ENCODE measurements at regions not wholly inside any gene's neighbourhood (a gene's known extent, or its start where the extent isn't known, plus 50 kb on each side); places are given as distances from the start of the nearest gene placed in this dataset.

DNA sequence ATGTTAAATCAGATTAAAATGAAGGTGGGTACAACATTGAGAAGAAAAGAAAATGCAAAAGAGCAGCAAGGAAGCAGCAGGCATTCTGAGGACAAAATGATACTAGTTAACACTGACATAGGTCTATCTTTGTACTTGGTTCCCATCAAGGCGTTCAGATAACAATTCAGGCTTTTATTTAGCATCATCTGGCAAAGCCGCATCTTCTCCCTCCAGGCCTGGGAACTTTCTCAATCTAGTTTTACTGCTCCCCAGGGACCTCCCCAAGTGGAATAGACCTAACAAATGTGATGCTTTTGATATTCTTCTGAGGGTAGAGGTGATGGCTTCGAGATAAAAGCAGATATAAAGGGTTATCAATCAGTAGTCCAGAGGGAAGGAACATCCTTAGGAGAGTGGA, 130.6 kb downstream of the C3orf38 start (continued):
- no peak for TF ChIP-seq ZNF331 (CRISPR knock-in tag; IDR thresholded peaks at IDR 0.05; ENCODE audit: low read depth)
- TF ChIP-seq NANOG (IDR thresholded peaks at IDR 0.05; ENCODE audit: borderline replicate concordance), result no peak
- TF ChIP-seq, protein P1, sequence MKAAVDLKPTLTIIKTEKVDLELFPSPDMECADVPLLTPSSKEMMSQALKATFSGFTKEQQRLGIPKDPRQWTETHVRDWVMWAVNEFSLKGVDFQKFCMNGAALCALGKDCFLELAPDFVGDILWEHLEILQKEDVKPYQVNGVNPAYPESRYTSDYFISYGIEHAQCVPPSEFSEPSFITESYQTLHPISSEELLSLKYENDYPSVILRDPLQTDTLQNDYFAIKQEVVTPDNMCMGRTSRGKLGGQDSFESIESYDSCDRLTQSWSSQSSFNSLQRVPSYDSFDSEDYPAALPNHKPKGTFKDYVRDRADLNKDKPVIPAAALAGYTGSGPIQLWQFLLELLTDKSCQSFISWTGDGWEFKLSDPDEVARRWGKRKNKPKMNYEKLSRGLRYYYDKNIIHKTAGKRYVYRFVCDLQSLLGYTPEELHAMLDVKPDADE (IDR thresholded peaks at IDR 0.05), result no peak
- no peak for TF ChIP-seq CREB1 (CRISPR knock-in tag; IDR thresholded peaks at IDR 0.05; ENCODE audit: low read depth)
- TF ChIP-seq, protein P2, sequence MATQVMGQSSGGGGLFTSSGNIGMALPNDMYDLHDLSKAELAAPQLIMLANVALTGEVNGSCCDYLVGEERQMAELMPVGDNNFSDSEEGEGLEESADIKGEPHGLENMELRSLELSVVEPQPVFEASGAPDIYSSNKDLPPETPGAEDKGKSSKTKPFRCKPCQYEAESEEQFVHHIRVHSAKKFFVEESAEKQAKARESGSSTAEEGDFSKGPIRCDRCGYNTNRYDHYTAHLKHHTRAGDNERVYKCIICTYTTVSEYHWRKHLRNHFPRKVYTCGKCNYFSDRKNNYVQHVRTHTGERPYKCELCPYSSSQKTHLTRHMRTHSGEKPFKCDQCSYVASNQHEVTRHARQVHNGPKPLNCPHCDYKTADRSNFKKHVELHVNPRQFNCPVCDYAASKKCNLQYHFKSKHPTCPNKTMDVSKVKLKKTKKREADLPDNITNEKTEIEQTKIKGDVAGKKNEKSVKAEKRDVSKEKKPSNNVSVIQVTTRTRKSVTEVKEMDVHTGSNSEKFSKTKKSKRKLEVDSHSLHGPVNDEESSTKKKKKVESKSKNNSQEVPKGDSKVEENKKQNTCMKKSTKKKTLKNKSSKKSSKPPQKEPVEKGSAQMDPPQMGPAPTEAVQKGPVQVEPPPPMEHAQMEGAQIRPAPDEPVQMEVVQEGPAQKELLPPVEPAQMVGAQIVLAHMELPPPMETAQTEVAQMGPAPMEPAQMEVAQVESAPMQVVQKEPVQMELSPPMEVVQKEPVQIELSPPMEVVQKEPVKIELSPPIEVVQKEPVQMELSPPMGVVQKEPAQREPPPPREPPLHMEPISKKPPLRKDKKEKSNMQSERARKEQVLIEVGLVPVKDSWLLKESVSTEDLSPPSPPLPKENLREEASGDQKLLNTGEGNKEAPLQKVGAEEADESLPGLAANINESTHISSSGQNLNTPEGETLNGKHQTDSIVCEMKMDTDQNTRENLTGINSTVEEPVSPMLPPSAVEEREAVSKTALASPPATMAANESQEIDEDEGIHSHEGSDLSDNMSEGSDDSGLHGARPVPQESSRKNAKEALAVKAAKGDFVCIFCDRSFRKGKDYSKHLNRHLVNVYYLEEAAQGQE (IDR thresholded peaks at IDR 0.05; ENCODE audit: unreplicated experiment), result no peak

DNA sequence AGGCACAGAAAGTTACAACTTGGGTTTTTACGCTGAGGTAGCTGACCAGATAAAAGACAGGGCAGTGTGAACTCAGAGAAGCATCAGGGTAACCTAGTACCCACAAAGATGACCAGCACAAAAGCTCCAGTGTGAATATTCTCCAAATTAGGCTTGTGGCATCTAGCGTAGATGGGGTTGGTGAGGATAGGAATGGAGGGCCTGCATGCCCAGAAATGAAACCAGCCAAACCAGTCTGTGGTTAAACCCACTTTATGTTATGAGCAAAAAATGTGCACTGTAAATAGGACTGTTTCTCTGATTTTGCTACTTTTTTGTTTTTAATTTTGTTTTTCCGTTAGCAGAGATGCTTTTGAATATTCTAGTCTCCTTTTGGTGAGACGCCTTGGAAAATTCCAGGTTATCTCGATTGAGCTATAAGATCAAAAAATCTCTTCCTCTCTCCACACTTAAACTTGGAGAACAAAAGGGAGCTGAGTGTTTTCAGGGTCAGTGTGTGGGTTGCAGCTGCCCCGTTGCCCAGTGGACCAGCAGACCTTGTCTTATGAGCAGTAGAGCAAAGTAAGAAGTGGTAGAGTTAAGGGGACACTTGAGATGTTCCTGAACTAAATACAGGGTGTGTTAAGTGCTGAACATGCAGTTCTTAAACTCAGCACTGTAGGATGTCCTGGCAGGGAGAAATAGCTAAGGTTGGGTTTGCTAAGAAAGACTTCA, 132.9 kb downstream of the C3orf38 start:
- no peaks in the 10 kb centered on the region for H3F3A ChIP-seq (replicated peaks; ENCODE audit: low read depth)
- H3K36me3 Mint-ChIP-seq (ENCODE audit: low read depth), result no peaks in the 10 kb centered on the region
- no peak overlapping the region for H3K4me3 ChIP-seq
- DNase-seq (ENCODE audit: low spot score) (no peak), ATAC-seq (no peak)
- H3K27ac Mint-ChIP-seq, result no peak overlapping the region
- no peaks in the 10 kb centered on the region for H3K4me1 ChIP-seq (ENCODE audit: insufficient read depth)
- no peak overlapping the region for H3K4me2 ChIP-seq
- H3K9me2 ChIP-seq (ENCODE audit: insufficient read depth), result no peaks in the 10 kb centered on the region
- no peaks in the 10 kb centered on the region for H3K36me3 ChIP-seq (ENCODE audit: insufficient read depth)
- no peaks in the 10 kb centered on the region for H3K27me3 ChIP-seq (ENCODE audit: insufficient read depth)
- H3K4me1 Mint-ChIP-seq, result no peaks in the 10 kb centered on the region; the same call in 2 of the 3 replicates
- H3K4me3 Mint-ChIP-seq, result no peak overlapping the region
- peaks cover 2% of the 10 kb centered on the region; the same call in 1 of the 3 replicates for H3K9me3 Mint-ChIP-seq
- peak overlapping the region; percentile 49; the same call in 1 of the 2 replicates for H2AFZ ChIP-seq
- no peaks in the 10 kb centered on the region for H4K20me1 ChIP-seq (replicated peaks; ENCODE audit: insufficient read depth)
- H3K27ac ChIP-seq (ENCODE audit: low read depth), result no peak overlapping the region
- H3K79me2 ChIP-seq (replicated peaks; ENCODE audit: insufficient read depth), result no peaks in the 10 kb centered on the region
- H3K27me3 Mint-ChIP-seq (ENCODE audit: insufficient read depth, low read depth, poor library complexity), result no peaks in the 10 kb centered on the region
- TF ChIP-seq STAT1 (IDR thresholded peaks at IDR 0.05; ENCODE audit: unreplicated experiment) (no peak), EZH2 (IDR thresholded peaks at IDR 0.05; ENCODE audit: low read depth, unreplicated experiment) (no peak), NANOG (IDR thresholded peaks at IDR 0.05; ENCODE audit: borderline replicate concordance) (no peak), POLR2AphosphoS5 (IDR thresholded peaks at IDR 0.05; ENCODE audit: low read depth) (no peak), EZH2phosphoT487 (IDR thresholded peaks at IDR 0.05; ENCODE audit: unreplicated experiment) (no peak), CREB1 (CRISPR knock-in tag; IDR thresholded peaks at IDR 0.05; ENCODE audit: low read depth) (no peak)
- TF ChIP-seq, protein P3, sequence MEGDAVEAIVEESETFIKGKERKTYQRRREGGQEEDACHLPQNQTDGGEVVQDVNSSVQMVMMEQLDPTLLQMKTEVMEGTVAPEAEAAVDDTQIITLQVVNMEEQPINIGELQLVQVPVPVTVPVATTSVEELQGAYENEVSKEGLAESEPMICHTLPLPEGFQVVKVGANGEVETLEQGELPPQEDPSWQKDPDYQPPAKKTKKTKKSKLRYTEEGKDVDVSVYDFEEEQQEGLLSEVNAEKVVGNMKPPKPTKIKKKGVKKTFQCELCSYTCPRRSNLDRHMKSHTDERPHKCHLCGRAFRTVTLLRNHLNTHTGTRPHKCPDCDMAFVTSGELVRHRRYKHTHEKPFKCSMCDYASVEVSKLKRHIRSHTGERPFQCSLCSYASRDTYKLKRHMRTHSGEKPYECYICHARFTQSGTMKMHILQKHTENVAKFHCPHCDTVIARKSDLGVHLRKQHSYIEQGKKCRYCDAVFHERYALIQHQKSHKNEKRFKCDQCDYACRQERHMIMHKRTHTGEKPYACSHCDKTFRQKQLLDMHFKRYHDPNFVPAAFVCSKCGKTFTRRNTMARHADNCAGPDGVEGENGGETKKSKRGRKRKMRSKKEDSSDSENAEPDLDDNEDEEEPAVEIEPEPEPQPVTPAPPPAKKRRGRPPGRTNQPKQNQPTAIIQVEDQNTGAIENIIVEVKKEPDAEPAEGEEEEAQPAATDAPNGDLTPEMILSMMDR (conservative IDR thresholded peaks at IDR 0.05; ENCODE audit: low read depth in 2 of 2), result no peak
- TF ChIP-seq, protein P2 (IDR thresholded peaks at IDR 0.05; ENCODE audit: unreplicated experiment), result no peak

Measured in GM23338 (cell line).